ENCODE measurements at regions not wholly inside any gene's neighbourhood (a gene's known extent, or its start where the extent isn't known, plus 50 kb on each side); places are given as distances from the start of the nearest gene placed in this dataset.

DNA sequence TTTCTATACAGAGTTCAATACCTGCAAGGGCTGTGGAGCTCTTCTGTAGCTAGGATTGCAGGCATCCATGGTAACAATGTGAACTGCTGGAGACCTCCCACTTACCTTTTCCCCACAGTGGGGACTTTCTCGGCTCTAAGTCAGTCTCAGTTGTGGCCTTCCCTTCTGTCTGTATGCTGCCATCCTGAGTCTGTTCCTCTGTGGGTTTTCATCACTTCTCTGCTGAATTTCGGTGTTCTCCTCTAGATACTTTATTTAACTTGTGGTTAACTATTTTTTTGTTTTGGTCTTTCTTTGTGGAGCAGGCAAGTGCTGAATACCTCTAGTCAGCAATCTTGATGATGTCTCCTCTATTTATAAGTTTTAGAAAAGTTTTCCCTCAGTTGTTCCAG lies 647.2 kb upstream of the CDH2 start (continued):
- TF ChIP-seq CHD4 (IDR thresholded peaks at IDR 0.05) (no peak), CHD1 (IDR thresholded peaks at IDR 0.05; ENCODE audit: low read depth, low read length) (no peak), MTA3 (IDR thresholded peaks at IDR 0.05; ENCODE audit: borderline replicate concordance, low read length) (no peak), NR2C1 (IDR thresholded peaks at IDR 0.05) (no peak), POU2F2 (IDR thresholded peaks at IDR 0.05; ENCODE audit: borderline replicate concordance, low read depth, low read length) (no peak)
- TF ChIP-seq, protein P1, sequence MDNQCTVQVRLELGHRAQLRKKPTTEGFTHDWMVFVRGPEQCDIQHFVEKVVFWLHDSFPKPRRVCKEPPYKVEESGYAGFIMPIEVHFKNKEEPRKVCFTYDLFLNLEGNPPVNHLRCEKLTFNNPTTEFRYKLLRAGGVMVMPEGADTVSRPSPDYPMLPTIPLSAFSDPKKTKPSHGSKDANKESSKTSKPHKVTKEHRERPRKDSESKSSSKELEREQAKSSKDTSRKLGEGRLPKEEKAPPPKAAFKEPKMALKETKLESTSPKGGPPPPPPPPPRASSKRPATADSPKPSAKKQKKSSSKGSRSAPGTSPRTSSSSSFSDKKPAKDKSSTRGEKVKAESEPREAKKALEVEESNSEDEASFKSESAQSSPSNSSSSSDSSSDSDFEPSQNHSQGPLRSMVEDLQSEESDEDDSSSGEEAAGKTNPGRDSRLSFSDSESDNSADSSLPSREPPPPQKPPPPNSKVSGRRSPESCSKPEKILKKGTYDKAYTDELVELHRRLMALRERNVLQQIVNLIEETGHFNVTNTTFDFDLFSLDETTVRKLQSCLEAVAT (IDR thresholded peaks at IDR 0.05) = no peak

DNA sequence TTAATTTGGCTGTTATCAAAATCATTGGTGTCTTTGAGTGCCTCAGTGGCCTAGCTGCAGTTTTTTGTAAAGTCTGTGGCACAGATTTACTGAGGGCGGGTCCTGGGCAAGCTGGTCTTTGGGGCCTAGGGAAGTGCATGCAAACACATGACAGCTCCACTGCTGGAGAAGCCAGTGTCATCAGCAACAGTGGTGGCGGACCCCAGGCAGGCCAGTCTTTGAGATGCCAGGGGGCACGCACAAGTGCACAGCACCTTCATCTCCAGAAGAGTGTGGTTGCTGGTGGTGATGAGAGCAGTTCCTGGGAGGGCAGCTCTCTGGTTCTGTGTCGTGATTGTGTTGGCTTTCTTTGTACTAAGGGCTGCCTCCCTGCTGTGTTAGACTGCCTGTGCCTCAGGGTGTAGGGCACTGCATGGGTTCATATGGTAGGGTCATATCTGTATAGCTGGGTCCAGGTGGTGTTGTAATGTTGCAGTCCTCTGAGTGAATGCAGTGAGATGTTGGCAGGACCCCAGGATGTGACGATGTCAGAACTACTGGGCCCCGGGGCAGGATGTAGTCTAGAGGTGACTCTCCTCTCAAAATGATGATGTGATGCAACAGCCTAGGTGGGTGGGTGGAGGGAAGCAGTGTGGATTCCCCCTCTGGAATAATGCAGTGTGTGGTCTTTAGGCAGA lies 646.7 kb upstream of the CDH2 start:
- Histone ChIP-seq H3K27ac (ENCODE audit: control insufficient read depth, insufficient read depth) (no peak overlapping the region), H2AFZ (ENCODE audit: control insufficient read depth, low read depth, low read length) (no peak overlapping the region), H3K4me3 (no peak overlapping the region), H3K4me1 (ENCODE audit: control insufficient read depth, insufficient read depth, low read length) (no peaks in the 10 kb centered on the region), H3K4me2 (ENCODE audit: control insufficient read depth, insufficient read depth) (no peak overlapping the region), H4K20me1 (ENCODE audit: control insufficient read depth, insufficient read depth) (no peaks in the 10 kb centered on the region), H3K79me2 (ENCODE audit: control insufficient read depth, insufficient read depth, low read length) (no peaks in the 10 kb centered on the region), H3K36me3 (ENCODE audit: control insufficient read depth in 2 of 2, insufficient read depth in 2 of 2, low read length in 1 of 2) (no peaks in the 10 kb centered on the region), H3K9me3 (replicated peaks; ENCODE audit: control insufficient read depth, insufficient read depth, low read length) (no peaks in the 10 kb centered on the region), H3K9ac (ENCODE audit: control insufficient read depth, insufficient read depth, low read length) (no peak overlapping the region), H3K27me3 (replicated peaks in 1 of 2; ENCODE audit: control insufficient read depth in 2 of 2, insufficient read depth in 2 of 2, low read length in 1 of 2) (no peaks in the 10 kb centered on the region)
- intact Hi-C loops (cut with micrococcal nuclease; ENCODE audit: unreplicated experiment) = no loop called here
- POLR2A ChIA-PET = no interaction called here
- DNase-seq (ENCODE audit: low read depth, low spot score) (no peak), ATAC-seq (no peak), FAIRE-seq (no peak)
- 15% methylated on average over 6 of the region's 6 CpGs for WGBS (ENCODE audit: insufficient coverage, insufficient replicate concordance, low lambda C conversion rate, missing lambda C conversion rate)
- BruUV-seq (replicated peaks) = no TSS peak
- RAD21 ChIA-PET (ENCODE audit: unreplicated experiment) = no interaction called here
- CTCF ChIA-PET = no interaction called here
- SMC1A ChIA-PET (ENCODE audit: uncharacterized antibody, unreplicated experiment) = no interaction called here
- in situ Hi-C loops (cut with MboI) = no loop called here
- TF ChIP-seq TARDBP (IDR thresholded peaks at IDR 0.05; ENCODE audit: borderline replicate concordance) = no peak
- TF ChIP-seq ZNF384 (IDR thresholded peaks at IDR 0.05; ENCODE audit: borderline replicate concordance, low read depth, low read length) = no peak
- TF ChIP-seq, protein P2, sequence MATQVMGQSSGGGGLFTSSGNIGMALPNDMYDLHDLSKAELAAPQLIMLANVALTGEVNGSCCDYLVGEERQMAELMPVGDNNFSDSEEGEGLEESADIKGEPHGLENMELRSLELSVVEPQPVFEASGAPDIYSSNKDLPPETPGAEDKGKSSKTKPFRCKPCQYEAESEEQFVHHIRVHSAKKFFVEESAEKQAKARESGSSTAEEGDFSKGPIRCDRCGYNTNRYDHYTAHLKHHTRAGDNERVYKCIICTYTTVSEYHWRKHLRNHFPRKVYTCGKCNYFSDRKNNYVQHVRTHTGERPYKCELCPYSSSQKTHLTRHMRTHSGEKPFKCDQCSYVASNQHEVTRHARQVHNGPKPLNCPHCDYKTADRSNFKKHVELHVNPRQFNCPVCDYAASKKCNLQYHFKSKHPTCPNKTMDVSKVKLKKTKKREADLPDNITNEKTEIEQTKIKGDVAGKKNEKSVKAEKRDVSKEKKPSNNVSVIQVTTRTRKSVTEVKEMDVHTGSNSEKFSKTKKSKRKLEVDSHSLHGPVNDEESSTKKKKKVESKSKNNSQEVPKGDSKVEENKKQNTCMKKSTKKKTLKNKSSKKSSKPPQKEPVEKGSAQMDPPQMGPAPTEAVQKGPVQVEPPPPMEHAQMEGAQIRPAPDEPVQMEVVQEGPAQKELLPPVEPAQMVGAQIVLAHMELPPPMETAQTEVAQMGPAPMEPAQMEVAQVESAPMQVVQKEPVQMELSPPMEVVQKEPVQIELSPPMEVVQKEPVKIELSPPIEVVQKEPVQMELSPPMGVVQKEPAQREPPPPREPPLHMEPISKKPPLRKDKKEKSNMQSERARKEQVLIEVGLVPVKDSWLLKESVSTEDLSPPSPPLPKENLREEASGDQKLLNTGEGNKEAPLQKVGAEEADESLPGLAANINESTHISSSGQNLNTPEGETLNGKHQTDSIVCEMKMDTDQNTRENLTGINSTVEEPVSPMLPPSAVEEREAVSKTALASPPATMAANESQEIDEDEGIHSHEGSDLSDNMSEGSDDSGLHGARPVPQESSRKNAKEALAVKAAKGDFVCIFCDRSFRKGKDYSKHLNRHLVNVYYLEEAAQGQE (IDR thresholded peaks at IDR 0.05; ENCODE audit: low read depth, low read length) = no peak
- TF ChIP-seq, protein P3, sequence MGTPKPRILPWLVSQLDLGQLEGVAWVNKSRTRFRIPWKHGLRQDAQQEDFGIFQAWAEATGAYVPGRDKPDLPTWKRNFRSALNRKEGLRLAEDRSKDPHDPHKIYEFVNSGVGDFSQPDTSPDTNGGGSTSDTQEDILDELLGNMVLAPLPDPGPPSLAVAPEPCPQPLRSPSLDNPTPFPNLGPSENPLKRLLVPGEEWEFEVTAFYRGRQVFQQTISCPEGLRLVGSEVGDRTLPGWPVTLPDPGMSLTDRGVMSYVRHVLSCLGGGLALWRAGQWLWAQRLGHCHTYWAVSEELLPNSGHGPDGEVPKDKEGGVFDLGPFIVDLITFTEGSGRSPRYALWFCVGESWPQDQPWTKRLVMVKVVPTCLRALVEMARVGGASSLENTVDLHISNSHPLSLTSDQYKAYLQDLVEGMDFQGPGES (IDR thresholded peaks at IDR 0.05) = no peak
- TF ChIP-seq, protein P4, sequence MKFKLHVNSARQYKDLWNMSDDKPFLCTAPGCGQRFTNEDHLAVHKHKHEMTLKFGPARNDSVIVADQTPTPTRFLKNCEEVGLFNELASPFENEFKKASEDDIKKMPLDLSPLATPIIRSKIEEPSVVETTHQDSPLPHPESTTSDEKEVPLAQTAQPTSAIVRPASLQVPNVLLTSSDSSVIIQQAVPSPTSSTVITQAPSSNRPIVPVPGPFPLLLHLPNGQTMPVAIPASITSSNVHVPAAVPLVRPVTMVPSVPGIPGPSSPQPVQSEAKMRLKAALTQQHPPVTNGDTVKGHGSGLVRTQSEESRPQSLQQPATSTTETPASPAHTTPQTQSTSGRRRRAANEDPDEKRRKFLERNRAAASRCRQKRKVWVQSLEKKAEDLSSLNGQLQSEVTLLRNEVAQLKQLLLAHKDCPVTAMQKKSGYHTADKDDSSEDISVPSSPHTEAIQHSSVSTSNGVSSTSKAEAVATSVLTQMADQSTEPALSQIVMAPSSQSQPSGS (IDR thresholded peaks at IDR 0.05; ENCODE audit: low read length) = no peak
- TF ChIP-seq, protein P5, sequence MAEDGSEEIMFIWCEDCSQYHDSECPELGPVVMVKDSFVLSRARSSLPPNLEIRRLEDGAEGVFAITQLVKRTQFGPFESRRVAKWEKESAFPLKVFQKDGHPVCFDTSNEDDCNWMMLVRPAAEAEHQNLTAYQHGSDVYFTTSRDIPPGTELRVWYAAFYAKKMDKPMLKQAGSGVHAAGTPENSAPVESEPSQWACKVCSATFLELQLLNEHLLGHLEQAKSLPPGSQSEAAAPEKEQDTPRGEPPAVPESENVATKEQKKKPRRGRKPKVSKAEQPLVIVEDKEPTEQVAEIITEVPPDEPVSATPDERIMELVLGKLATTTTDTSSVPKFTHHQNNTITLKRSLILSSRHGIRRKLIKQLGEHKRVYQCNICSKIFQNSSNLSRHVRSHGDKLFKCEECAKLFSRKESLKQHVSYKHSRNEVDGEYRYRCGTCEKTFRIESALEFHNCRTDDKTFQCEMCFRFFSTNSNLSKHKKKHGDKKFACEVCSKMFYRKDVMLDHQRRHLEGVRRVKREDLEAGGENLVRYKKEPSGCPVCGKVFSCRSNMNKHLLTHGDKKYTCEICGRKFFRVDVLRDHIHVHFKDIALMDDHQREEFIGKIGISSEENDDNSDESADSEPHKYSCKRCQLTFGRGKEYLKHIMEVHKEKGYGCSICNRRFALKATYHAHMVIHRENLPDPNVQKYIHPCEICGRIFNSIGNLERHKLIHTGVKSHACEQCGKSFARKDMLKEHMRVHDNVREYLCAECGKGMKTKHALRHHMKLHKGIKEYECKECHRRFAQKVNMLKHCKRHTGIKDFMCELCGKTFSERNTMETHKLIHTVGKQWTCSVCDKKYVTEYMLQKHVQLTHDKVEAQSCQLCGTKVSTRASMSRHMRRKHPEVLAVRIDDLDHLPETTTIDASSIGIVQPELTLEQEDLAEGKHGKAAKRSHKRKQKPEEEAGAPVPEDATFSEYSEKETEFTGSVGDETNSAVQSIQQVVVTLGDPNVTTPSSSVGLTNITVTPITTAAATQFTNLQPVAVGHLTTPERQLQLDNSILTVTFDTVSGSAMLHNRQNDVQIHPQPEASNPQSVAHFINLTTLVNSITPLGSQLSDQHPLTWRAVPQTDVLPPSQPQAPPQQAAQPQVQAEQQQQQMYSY (CRISPR knock-in tag; IDR thresholded peaks at IDR 0.05) = no peak
